ENCODE measurements at regions not wholly inside any gene's neighbourhood (a gene's known extent, or its start where the extent isn't known, plus 50 kb on each side); places are given as distances from the start of the nearest gene placed in this dataset.
"Not testable (repeated sequence)": the region's sequence is repeated elsewhere in the genome, so short reads cannot be mapped to it uniquely, and the experiment has no call there.

DNA sequence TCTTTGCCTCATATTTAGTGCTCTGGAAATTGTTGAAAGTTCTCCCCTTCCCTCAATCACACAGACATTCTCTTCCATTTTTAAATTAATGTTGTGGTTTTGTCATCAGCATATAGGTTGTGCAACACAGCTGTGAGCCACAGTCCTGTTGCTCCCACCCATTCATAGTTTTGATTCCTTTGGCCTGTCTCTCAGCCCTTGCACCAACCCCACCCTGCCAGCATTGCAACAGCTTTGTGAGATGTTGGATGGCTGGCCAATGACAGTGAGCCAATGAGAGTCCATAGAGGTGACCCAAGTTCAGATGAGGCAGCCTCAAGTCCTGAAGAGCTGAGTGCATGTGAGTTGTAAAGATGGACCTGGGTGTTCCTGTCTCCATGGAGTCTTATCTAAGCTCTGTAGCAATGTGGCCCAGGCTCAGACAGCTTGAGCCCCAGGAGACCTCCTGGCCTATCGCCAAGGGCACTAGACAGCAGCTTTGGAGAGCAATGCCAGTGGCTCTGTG is 775.5 kb downstream of the RNF144A start:
- peak; percentile 6 for DNase-seq

DNA sequence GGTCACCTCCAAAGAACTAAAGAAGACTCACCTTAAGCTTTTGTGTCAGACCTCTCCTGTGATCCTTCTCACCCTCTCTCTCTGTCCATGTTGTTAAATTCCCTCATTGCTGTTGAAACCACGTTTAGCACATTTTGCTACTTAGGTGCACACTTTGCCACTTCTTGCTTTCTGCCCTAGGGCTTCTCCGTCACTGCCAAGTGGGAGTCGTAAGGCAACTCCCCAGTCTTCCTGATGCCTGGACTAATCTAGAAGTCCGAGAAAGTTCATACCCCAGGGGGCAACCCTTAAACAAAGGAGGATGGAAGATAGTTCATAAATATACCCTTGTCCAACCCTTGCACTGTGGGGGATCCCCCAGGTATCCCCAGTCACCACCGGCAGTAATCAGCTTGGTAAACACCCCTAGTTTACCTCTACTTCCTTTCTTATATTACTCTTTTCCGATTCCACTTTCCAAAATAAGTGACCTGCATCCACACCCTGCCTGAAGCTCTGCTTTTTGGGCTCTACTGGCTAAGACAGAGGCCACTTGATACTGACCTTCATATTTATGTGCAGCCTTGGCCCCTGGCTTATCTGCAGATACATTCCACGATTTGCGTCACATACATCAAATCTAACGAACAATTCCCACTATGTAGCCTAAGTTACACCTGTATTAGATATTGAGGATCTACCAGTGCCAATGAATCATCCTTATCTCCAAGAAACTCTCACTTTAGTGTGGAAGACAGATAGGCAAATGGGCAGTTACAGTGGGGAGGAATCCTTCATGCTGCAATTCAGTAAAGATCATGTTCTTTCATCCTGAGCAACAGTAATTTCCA is 776.2 kb downstream of the RNF144A start:
- DNase-seq: no peak

DNA sequence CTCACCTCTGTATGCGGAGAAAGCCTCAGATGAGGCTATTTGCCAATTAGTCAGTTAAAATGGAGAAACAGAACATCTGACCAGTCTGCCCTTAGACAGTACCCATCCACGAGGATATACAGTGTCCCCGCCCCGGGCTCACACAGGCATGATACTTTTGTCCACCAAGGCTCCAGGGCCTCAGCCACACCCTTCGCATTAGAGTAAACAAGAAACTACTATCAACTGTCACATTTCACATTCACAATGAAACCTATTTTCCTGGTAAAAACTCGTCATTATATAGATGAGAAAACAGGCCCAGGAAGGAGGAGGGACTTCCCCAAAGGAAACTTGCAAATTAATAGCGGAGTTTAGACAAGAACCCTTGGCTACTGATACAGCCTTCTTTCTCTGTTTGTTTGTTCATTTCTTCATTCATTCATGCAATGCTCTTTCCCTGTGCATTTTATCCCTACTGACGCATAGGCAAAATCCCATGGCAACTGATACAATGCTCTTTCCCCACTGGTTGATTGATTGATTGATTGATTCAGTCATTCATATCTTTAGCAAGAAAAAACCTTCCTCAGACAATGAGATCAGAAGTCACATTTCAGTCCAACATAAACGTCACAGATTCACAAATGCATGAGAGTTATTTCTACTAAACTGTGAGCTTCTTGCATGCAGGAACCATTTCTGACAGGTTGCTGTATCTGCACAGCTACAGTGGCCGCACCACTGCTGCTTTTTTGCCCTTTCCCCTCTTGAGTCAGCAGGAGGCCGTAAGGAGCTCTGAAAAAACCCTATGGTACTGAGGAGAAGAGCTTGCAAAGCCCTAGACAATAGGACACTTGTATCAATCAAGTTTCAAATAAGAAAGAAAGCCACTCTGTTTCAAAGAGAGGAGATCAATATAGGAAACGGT is 777.1 kb downstream of the RNF144A start:
- no peak for DNase-seq

DNA sequence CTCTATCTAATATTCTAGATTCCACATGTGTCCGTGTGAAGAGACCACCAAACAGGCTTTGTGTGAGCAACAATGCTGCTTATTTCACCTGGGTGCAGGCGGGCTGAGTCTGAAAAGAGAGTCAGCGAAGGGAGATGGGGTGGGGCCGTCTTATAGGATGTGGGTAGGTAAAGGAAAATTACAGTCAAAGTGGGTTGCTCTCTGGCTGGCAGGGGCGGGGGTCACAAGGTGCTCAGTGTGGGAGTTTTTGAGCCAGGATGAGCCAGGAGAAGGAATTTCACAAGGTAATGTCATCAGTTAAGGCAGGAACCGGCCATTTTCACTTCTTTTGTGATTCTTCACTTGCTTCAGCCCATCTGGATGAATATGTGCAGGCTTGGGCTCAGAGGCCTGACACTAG is 779.3 kb downstream of the RNF144A start:
- not testable (repeated sequence) for DNase-seq

DNA sequence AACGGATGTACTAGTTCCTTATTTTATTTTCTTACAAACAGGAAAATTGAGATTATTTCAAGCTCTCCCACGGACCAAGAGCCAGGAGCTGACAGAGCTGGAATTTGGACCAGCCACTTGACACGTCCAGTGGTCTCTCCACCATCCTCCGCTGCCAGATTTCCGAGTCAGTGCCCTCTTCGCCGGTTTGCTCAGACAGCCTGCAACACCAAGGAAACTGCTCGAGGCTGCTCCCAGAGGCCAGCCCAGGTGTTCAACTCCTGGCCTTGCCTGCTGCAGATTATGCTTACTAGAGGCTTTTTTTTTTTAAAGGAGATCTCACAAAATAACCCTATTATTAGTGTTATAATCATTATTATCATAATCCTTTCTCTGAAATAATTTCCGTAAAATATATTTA is 779.8 kb downstream of the RNF144A start:
- no peak for DNase-seq

DNA sequence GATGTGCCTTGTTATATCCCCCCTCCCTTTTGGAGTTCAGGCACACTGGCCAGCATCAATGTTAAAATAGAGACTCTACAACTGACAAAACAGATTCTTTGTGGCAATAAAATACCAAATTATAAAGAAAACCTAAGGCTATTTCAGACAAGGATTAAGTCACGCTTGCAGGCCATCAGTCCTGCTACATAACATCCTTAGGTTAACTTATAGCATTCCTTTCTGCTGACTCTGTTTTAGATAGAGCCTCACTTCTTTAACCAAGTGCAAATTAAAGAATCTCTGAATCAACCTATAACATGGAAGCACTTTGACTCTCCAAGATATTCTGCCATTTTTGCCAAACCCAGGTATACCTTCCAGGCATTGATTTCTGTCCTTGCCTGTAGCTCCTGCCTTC is 784.6 kb downstream of the RNF144A start:
- DNase-seq: no peak

DNA sequence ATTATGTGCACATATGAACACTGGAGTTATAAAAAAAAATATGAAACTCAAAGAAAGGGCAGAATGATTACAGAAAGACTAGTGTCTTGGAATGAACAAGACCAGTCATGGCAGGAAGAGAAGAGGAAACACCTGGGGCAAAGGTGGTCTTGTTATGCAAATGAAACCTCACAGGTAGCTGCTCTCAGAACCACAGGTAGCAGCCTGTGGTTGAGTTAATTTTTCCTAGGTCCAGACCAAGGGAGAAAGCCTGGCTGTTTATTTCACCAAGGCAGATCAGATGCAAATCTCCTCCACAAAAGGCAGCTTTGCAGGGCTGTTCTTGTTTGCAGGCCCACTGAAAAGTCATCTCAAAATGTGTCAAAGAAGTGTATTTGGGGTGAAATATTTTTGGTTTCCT is 785.8 kb downstream of the RNF144A start:
- no peak for DNase-seq

DNA sequence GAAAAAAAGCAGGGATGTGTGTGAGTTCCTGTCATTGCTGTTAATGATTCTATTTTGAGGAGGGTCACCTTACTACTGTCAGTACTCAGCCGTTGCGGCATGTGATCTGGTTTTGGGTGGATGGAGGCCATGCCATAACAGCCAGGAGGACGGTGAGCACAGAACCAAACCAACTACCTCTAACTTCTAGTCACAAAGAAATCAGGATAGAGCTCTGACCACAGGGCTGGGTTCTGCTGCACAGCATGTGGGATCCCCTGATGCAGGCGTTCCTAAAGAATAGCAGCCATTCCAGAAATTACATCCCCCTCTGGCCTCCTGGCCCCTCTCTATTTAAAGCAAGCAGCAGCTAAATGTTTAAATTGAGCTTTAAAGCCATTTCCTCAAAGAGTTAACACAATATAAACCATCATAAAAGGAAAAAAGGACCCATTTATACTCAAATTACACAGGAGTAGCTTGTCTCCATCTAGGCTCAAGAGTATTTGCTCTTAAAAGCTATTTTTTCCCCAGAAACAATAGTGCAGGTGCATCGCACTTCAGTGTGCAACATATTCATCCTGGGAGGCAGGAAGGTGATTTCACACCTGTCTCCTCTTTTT is 786.4 kb downstream of the RNF144A start:
- DNase-seq: no peak

DNA sequence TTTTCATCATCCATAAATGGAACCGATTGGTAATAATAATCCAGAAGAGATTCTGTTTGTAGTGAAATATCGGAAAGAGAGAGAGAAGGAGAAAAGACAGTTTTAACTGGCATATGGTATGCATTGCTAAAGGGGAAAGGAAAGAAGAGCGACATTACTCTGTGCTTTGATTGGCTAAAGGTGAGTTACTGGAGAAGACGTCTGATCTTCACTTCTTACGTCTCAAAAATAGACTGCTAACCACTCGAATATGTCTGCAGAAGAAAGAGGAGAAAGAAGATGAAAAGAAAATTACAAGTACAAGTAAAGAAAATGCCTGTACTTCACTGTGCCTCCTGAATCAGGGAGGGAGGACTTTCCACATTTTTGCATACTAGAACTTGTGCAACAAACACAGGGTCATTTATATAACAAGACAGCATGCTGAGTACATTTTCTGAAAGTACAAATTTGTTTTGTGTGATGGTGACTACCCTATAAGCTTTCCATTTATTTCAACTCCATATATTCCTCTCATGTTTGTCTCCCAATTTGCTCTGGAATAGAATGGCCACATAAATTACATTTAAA is 787.2 kb downstream of the RNF144A start:
- DNase-seq: no peak

DNA sequence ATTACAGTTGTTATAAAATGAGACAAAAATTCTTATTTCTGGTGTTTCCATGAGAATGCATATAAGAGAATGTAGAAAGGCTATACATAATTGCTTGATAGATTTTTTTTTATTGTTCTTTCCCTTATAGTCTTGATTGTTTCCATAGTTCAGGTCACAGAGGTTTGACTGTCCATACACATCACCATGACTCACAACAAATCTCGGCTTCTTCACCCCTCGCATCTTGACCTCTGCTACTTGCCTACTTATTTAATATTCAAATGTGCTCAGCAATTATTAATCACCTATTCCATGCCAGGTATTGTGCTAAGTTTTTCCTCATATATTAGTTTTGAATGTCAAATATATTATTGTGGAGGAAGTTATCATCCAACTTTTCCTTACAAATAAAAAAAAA is 789.6 kb downstream of the RNF144A start:
- DNase-seq: no peak

DNA sequence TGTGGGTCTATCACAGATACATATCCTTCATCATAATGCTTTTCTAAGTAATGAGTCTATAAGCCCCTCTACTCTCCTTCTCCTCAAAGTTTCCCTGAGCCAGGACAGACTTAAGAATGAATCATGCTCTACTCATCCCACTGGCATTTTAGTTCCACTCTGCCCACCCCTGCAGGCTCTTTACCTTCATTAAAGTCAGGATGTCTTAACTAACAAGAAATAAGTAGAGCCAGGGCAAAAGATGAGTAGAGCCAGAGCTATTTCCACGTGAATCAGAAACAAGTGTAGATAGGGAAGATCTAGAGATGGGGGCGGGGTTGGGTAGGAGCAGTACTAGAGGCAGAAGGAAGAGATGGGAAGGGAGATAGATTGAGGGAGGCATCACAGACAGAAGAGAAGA is 790.5 kb downstream of the RNF144A start:
- DNase-seq: no peak

DNA sequence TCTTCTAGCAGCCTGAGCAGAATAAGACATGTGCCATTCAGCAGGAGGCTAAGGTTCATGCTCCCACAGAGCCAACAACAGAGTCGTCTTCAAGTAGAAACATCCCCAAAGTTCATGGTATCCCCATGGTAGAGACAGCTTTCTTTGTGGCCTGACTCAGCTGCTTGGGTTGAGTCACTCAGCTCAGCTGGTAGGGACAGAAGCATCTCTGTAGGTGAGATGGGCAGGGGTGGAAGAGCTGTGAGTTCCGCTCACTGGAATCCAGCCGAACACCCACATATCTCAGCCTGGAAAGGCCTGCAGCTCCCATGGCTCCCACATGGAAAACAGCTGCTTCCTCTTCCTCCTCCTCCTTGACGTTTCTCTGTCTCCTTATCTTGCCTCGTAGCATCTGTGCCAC is 792.7 kb downstream of the RNF144A start:
- no peak for DNase-seq

DNA sequence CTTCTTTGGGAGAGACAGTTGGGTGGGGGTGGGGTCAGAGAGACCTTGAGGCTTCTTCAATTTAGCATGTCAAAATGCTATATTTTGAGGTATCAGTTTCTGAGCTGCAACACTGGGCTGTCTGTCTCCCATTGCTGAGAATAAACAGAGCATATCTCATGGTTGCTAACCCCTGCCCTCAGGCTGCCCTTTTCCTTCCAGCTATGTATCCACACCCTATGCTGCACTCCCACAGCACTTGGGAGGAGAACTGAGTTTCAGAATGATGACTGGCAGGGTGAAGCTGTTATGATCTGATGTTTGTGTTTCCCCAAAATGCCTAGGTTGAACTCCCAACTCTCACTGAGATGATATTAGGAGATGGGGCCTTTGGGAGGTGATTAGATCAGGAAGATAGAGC is 794.0 kb downstream of the RNF144A start:
- no peak for DNase-seq

DNA sequence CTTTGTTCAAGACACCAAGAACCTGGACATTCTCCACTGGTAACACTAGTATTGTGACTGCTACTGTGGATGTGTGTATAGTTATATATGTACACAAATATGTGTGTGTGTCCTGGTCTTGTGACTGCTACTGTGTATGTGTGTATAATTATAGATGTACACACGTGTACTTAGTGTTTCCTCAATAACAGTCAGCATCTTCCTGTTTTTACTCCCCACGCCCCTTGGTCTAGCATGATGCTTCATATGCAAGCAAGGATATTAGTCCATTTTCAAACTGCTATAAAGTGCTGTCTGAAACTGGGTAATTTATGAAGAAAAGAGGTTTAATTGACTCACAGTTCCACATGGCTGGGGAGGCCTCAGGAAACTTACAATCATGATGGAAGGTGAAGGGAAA is 802.7 kb downstream of the RNF144A start:
- no peak for DNase-seq

DNA sequence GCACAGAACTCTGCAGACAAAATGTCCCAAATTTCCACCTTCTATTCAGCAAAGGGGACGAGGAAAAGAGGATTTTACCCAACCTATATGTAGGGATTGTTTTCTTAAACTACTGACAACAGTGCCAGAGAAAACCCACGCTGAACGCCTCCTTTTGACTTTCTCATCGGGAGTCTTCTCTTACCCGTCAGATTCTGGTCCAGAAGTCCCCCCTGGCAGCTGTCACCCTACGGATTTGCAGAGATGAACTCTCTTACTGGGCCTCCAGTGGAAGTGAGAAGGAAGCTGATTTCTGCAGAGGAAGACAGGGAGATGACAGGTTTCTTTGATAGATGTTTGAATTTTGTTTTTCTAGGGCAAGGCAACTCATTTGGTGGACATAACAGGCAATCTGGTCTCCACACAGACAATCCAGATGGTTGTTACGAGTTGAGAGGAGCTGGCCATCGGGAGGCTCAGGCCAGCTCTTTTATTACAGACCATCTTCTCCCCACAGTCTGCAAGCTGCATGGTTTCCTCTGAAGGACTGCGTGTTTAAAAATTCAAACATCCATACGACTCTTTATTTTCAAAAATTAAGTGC is 804.3 kb downstream of the RNF144A start:
- DNase-seq: no peak

DNA sequence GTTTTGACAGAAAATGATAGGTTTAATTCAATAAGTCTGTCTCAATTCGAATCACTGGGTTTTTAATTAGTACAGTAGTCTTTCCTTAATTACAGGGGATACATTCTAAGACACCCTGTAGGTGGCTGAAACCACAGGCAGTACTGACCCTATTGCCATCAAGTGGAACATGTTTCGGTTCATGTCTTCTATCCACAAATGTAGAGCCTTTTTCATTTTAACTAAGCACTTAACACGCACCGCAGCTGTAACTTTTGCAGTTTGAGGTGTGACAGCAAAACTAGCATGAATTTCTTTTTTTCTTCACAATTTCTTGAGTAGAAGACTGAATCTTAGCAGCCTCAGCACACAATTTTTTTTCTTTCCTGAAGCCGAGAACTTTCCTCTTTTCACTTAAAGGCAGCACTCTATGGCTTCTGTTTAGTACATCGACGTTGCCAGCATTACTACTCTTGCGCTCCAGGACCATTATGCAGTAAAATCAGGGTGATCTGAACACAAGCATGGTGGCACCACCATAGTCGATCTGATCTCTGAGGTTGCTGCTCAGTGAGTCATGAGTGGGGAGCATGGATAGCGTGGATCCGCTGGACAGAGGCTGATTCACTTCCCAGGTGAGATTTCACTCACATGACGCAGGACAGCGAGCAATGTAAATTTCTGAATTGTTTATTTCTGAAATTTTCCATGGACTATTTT is 805.1 kb downstream of the RNF144A start:
- no peak for DNase-seq

DNA sequence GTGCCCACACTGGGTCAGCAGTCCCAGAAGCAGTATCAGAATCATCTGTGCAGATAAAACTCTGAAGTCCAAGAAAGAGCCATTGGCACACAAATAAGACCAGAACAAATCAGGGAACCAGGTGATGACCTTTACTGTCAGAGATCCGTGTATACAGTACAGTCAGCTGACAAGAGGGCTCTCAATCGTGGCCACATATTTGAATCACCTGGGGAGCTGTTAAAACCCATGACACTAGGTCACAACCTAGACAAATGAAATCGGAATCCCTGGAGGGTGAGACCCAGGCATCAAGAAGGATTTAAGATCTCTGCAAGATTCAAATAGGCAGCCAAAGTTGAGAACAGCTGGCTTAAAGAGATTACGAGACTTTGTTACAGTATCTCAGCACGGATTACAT is 807.1 kb downstream of the RNF144A start:
- no peak for DNase-seq

DNA sequence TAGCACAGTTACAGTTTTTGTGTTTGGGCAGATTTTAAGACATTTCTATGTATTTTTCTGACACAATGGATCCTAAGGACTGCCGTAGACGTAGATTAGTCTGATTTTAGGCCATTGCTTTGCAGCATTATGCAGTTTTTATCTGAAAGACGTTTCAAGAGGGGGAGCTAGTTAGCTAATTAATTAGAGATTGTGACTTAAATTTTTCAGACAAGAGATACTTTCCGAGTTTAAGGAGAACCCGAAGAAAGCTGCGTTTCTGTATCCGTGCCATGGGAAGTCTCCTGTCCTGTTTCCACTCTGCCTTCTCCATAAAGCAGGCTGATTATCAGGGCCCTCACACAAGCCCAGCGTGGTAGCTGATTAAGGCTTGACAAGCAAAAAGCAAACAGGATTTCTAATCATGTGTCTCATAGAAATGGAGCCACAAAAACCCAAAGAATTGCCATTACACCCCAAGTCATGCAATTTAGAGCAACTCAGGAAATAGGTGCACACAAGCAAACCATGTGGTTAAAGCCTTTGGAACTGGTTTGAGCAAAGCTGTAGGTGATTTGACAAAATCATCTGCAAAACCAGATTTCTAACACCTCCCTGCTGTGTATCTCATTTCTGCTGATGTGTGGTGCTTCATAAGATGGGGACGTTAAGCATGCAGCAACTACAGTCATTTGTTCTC is 808.1 kb downstream of the RNF144A start:
- no peak for DNase-seq

DNA sequence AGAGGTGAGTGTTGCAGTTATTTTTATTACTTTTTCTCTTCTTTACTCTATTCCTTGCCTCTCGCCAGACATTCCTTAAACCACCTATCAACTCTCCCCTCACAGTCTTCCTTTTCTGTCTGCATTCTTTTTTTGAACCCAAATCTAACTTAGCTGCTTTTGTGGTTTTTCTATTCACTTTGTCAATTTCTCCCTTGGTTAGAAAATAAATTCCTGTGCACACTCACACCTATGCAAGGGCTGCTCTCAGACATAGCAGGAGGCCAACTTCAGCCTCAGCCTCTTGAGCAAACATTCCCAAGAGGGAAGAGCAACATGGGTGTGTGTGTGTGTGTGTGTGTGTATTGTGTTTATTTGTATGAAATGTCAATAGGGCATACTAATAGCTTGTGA is 808.6 kb downstream of the RNF144A start:
- no peak for DNase-seq

DNA sequence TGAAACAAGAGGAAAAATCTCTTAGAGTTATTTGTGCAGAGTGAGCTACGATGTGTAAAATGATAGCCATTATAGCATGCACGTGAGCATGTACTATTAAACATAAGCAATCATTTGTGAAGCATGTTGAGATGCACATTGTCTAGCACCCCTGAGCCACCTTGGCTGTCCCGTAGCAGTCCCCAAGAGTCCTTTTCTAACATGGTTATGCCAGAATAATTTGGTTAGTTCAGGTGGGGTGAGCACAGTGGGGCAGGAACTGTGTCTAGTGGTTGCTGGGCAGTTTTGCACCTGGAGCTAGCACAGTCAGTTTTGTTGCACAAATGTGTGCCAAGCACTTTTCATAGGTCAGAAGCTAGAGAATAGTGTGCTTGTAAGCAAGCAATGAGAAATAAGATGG is 809.8 kb downstream of the RNF144A start:
- DNase-seq: no peak

DNA sequence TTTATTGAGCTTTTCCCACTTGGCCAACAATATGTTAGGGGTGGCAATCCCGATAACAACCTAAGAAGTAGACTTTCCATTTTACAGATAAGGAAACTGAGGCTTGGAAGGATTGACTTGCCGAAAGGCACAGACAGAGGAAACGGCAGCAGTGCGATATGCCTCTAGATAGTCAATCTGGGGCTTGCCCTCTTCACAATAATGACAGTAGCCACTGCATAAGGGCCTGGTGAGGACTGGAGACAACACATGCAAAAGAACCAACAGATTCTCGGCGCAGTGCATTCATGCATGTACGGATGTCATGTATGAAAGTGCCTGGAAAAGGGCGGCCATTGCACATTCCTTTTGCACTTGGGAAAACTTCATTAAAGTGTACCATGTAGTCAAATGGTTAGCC is 811.2 kb downstream of the RNF144A start:
- no peak for DNase-seq

DNA sequence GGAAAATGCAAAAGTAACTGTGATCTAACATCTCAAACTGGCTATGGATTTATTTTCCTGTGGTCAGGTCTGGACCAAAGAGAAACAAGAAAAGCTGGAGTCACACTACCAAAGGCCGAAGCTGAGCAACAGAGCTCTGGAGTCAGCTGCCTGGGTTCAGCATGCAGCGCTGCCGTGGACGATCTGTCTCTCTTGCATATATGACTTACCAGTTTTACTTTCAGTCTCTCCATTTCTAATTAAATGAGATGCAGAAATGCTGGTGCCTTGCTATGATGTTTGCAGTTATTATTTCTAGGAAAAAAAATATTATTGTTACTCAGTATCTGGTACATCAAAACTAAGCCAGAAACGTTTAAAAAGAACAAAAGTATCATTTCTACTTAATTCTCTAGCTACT is 813.2 kb downstream of the RNF144A start:
- no peak for DNase-seq

Measured in NCI-H1092 (cell line).